Hepatocyte (in vitro differentiated cells): ENCODE measurements at regions not wholly inside any gene's neighbourhood (a gene's known extent, or its start where the extent isn't known, plus 50 kb on each side); places are given as distances from the start of the nearest gene placed in this dataset.

ENCODE experiments used
- CTCF ChIP-seq: fragments of 200-600 bp; sonication (generic); IDR thresholded peaks from 2 replicates; pipeline ENCODE4 v1.5.1; 2016; ENCODE audit warnings: antibody characterized with exemption, mild to moderate bottlenecking; ENCODE audit not compliant: poor library complexity
- EZH2 ChIP-seq: fragments of 200-600 bp; sonication (generic); IDR thresholded peaks from 2 replicates; pipeline ENCODE4 v1.6.1; 2016; ENCODE audit warnings: antibody characterized with exemption, mild to moderate bottlenecking, borderline replicate concordance

DNA sequence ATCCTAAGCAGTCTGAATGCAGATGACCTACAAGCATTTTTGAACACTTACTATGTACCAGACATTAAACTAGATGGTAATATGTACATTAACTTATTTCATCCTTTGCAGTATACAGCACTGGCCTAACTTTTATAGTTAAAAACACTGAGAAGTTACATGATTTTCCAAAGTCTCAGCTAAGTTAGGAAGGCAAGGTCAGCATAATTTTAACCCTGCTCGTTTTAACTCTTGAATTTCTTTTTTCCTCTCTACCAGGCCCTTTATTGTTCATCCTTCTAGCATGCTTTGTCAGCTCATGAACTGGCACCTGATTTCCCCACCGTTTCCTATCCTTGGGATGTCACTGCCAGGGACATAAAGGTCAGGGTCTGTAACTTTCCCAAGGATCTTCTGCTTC, 76.9 kb upstream of the ZC3H11B start:
- TF ChIP-seq EZH2: no peak
- TF ChIP-seq CTCF: no peak
